ENCODE measurements at regions not wholly inside any gene's neighbourhood (a gene's known extent, or its start where the extent isn't known, plus 50 kb on each side); places are given as distances from the start of the nearest gene placed in this dataset.
"Not testable (repeated sequence)": the region's sequence is repeated elsewhere in the genome, so short reads cannot be mapped to it uniquely, and the experiment has no call there.

DNA sequence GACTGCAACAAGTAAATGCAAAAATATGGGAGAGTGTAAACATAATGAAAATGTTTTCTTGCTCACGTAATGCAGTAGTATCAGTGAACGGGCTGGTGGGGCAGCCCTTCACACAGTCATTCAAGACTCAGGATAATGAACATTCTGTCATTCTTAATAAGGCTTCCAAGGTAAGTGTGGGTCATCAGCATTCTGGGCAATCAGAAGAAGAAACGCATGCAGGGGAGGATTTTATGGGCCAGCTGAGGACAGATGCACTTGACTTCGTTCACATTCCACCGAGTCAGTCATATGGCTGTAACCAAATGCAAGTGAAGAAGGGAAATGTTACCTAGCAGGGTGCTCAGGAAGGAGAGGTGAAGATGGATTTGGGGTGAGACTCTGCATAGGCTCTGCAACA lies 68.0 kb upstream of the MAP9 start:
- H3K4me3 ChIP-seq (ENCODE audit: low read depth, low read length): no peak overlapping the region
- DNase-seq (ENCODE audit: low read depth): no peak
- in situ Hi-C loops (cut with HindIII; ENCODE audit: low sequenced_read_pairs): no loop called here
- TF ChIP-seq, protein P1, sequence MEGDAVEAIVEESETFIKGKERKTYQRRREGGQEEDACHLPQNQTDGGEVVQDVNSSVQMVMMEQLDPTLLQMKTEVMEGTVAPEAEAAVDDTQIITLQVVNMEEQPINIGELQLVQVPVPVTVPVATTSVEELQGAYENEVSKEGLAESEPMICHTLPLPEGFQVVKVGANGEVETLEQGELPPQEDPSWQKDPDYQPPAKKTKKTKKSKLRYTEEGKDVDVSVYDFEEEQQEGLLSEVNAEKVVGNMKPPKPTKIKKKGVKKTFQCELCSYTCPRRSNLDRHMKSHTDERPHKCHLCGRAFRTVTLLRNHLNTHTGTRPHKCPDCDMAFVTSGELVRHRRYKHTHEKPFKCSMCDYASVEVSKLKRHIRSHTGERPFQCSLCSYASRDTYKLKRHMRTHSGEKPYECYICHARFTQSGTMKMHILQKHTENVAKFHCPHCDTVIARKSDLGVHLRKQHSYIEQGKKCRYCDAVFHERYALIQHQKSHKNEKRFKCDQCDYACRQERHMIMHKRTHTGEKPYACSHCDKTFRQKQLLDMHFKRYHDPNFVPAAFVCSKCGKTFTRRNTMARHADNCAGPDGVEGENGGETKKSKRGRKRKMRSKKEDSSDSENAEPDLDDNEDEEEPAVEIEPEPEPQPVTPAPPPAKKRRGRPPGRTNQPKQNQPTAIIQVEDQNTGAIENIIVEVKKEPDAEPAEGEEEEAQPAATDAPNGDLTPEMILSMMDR (IDR thresholded peaks at IDR 0.05; ENCODE audit: low read depth, low read length, missing control alignments): no peak

DNA sequence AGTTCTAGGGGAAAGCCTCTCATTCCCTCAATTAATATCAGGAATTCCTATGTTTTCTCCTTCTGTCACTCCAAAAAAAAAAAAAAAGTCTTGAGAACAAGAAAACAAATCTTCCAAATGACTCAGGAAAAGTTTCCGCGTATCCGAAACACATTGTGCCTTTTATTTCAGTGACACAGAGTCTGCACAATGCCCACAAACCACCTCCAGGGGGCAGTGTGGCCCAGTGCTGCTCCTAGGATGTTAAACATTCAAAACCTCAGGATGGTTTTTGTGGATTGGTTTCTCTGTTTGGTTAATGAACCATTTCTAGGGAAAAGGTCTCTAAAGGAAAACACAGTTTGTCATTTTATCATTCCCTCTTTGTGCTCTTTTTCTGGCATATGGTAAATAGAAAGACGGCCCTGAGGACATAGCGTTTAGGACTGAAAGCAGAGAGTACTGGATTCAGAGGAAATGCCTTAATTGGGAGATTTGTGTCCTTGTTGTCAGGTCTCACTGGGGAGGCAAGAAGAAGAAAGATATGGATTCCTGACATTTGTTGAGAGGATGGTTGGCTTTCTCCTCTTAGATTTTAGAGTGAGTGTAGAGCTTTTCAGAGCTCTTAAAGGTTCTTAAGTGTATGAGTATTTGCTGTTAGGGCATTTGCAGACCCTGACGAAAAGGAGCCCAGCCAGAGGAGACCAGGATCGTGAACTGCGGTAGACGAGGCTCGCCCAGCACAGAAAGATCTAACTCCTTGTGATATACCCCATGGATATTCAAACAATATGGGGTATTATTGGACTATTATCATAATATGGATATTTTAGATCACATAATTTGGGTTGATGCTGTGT lies 65.7 kb upstream of the MAP9 start:
- TF ChIP-seq, protein P1 (IDR thresholded peaks at IDR 0.05; ENCODE audit: low read depth, low read length, missing control alignments): peak; percentile 97
- DNase-seq (ENCODE audit: low read depth): peak; percentile 61
- in situ Hi-C loops (cut with HindIII; ENCODE audit: low sequenced_read_pairs): no loop called here
- H3K4me3 ChIP-seq (ENCODE audit: low read depth, low read length): no peak overlapping the region

GRCh38 chr4:155441475-155441874 lies 64.7 kb upstream of the MAP9 start:
- TF ChIP-seq, protein P1 (IDR thresholded peaks at IDR 0.05; ENCODE audit: low read depth, low read length, missing control alignments): no peak
- no peak overlapping the region for H3K4me3 ChIP-seq (ENCODE audit: low read depth, low read length)
- in situ Hi-C loops (cut with HindIII; ENCODE audit: low sequenced_read_pairs): no loop called here
- no peak for DNase-seq (ENCODE audit: low read depth)

- in situ Hi-C loops (cut with HindIII; ENCODE audit: low sequenced_read_pairs); DNase-seq (ENCODE audit: low read depth); H3K4me3 ChIP-seq (ENCODE audit: low read depth, low read length): not testable (repeated sequence)
Measured at GRCh38 chr4:155439760-155440159, 63.0 kb upstream of the MAP9 start.

DNA sequence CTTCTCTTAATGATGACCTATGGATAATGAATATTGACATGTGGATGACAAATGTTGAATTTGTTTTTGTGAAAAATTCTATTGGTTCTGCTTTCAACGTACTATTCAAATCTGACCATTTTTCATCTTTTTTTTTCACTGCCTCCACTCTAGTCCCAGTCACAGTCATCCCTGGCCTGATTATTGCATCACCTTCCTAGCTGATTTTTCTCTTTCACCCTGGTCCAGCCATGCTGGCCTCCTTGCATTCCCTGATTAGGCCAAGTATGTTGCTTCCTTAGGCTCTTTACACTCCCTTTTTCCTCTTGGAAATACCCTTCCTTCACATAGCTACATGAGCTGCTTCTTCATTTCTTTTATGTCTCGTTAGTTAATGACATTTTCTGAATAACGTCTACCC lies 58.1 kb upstream of the MAP9 start:
- DNase-seq (ENCODE audit: low read depth): no peak
- in situ Hi-C loops (cut with HindIII; ENCODE audit: low sequenced_read_pairs): no loop called here
- TF ChIP-seq, protein P1 (IDR thresholded peaks at IDR 0.05; ENCODE audit: low read depth, low read length, missing control alignments): no peak
- no peak overlapping the region for H3K4me3 ChIP-seq (ENCODE audit: low read depth, low read length)

- no peak for DNase-seq (ENCODE audit: low read depth)
- in situ Hi-C loops (cut with HindIII; ENCODE audit: low sequenced_read_pairs): no loop called here
- TF ChIP-seq, protein P1 (IDR thresholded peaks at IDR 0.05; ENCODE audit: low read depth, low read length, missing control alignments): no peak
- no peak overlapping the region for H3K4me3 ChIP-seq (ENCODE audit: low read depth, low read length)
Measured at GRCh38 chr4:155434366-155434765, 57.6 kb upstream of the MAP9 start.

GRCh38 chr4:155433636-155434360 lies 57.0 kb upstream of the MAP9 start:
- DNase-seq (ENCODE audit: low read depth): no peak
- H3K4me3 ChIP-seq (ENCODE audit: low read depth, low read length): no peak overlapping the region
- in situ Hi-C loops (cut with HindIII; ENCODE audit: low sequenced_read_pairs): no loop called here
- TF ChIP-seq, protein P1 (IDR thresholded peaks at IDR 0.05; ENCODE audit: low read depth, low read length, missing control alignments): no peak
